Uterus (tissue), 2 donors: ENCODE measurements at regions not wholly inside any gene's neighbourhood (a gene's known extent, or its start where the extent isn't known, plus 50 kb on each side); places are given as distances from the start of the nearest gene placed in this dataset.

Source experiments
- CTCF ChIP-seq, 4 experiments: fragments of 200-600 bp in 2 of 4; fragments of 450-650 bp in 2 of 4; sonication (generic) in 2 of 4; IDR thresholded peaks; one replicate each; pipeline ENCODE4 v1.5.1; 2016 to 2019; ENCODE audit warnings: antibody characterized with exemption in 4 of 4, mild to moderate bottlenecking in 2 of 4, moderate library complexity in 1 of 4
- POLR2A ChIP-seq, 2 donors: fragments of 450-650 bp; IDR thresholded peaks; one replicate each; pipeline ENCODE4 v1.6.1; 2016; ENCODE audit warnings: antibody characterized with exemption in 2 of 2, mild to moderate bottlenecking in 1 of 2, moderate library complexity in 1 of 2

- no peak for TF ChIP-seq CTCF (IDR thresholded peaks at IDR 0.05)
- no peak for TF ChIP-seq POLR2A (IDR thresholded peaks at IDR 0.05)
These were observed 189.9 kb downstream of the IRF8 start for GRCh38 chr16:86088816-86089215.
